Spleen (tissue), 7 donors: ENCODE measurements at regions not wholly inside any gene's neighbourhood (a gene's known extent, or its start where the extent isn't known, plus 50 kb on each side); places are given as distances from the start of the nearest gene placed in this dataset.

Experiments
- POLR2A ChIP-seq, 3 donors: fragments of 450-650 bp; IDR thresholded peaks; one replicate each; pipeline ENCODE4 v1.5.1; 2017; ENCODE audit warnings: antibody characterized with exemption in 3 of 3, mild to moderate bottlenecking in 1 of 3
- POLR2AphosphoS5 ChIP-seq, 3 donors: sonication (generic); formaldehyde crosslinking; IDR thresholded peaks; one replicate each; pipeline ENCODE4 v1.5.1; 2017; ENCODE audit warnings: antibody characterized with exemption in 3 of 3
- TF ChIP-seq, protein P1 (sequence below), 11 experiments: fragments of 200-600 bp in 7 of 11; fragments of 450-650 bp in 4 of 11; sonication (generic) in 4 of 11; IDR thresholded peaks in 8 of 11; conservative IDR thresholded peaks in 3 of 11; 1 replicate in 7 of 11; 2 replicates in 4 of 11; pipeline versions ENCODE4 v1.4.0 to v1.8.0; 2016 to 2021; ENCODE audit warnings: antibody characterized with exemption in 11 of 11, inconsistent platforms in 4 of 11, mild to moderate bottlenecking in 1 of 11
- donor health status: DM: no; HTN: no; CAD: no; lungs with moderate emphysema.
- donor health status: DM: no; HTN: no; CAD: no.
- donor health status: DM: no; HTN: no; CAD: no.

DNA sequence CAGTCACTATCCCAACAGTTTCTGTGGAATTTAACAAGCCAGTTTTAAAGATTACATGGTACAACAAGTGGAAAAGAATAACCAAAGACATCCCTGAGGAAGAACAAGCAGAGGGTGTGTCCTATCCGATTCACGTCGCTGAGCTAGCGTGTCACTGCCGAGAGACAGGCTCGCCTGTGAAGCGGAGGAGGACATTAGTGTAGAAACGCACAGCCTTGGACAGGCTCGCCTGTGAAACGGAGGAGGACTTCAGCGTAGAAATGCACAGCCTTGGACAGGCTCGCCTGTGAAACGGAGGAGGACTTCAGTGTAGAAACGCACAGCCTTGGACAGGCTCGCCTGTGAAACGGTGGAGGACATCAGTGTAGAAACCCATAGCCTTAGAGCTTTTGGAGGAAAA, 52.7 kb upstream of the INPP5A start:
- TF ChIP-seq POLR2A (IDR thresholded peaks at IDR 0.05) (no peak), POLR2AphosphoS5 (IDR thresholded peaks at IDR 0.05) (no peak)
- TF ChIP-seq, protein P1, sequence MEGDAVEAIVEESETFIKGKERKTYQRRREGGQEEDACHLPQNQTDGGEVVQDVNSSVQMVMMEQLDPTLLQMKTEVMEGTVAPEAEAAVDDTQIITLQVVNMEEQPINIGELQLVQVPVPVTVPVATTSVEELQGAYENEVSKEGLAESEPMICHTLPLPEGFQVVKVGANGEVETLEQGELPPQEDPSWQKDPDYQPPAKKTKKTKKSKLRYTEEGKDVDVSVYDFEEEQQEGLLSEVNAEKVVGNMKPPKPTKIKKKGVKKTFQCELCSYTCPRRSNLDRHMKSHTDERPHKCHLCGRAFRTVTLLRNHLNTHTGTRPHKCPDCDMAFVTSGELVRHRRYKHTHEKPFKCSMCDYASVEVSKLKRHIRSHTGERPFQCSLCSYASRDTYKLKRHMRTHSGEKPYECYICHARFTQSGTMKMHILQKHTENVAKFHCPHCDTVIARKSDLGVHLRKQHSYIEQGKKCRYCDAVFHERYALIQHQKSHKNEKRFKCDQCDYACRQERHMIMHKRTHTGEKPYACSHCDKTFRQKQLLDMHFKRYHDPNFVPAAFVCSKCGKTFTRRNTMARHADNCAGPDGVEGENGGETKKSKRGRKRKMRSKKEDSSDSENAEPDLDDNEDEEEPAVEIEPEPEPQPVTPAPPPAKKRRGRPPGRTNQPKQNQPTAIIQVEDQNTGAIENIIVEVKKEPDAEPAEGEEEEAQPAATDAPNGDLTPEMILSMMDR (IDR thresholded peaks at IDR 0.05 in 8 of 11, conservative IDR thresholded peaks at IDR 0.05 in 3 of 11) = no peak
